NOMO-1 treated with DMSO at 0.1 percent for 48 hours (cell line): ENCODE measurements at regions not wholly inside any gene's neighbourhood (a gene's known extent, or its start where the extent isn't known, plus 50 kb on each side); places are given as distances from the start of the nearest gene placed in this dataset.

ENCODE experiments used
- DNase-seq: peaks from one replicate; lab custom pipeline; 2025; ENCODE audit not compliant: unreplicated experiment; lab: John Stamatoyannopoulos, UW

- DNase-seq: no peak
Measured at GRCh38 chr1:14031461-14031860, 331.5 kb downstream of the PRDM2 start.

DNA sequence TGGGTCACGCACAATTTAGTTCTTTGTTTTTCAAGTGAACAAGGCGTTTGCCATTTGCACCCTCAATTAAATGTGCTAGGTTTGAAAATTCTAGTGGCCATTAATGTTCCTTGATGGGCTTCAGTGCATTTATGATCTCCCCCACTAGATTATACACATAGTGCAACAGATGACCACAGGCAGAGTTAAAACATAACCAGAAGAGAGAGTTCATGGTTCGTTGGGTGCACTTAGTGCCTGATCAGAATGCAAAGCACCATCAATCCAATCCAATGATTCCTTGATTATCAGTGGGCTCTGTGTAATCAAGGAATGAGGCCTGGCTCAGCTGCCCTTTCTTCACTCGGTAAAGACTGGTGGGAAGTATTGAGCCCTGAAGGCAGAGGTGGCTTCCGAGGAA, 334.5 kb downstream of the PRDM2 start:
- DNase-seq: no peak

DNA sequence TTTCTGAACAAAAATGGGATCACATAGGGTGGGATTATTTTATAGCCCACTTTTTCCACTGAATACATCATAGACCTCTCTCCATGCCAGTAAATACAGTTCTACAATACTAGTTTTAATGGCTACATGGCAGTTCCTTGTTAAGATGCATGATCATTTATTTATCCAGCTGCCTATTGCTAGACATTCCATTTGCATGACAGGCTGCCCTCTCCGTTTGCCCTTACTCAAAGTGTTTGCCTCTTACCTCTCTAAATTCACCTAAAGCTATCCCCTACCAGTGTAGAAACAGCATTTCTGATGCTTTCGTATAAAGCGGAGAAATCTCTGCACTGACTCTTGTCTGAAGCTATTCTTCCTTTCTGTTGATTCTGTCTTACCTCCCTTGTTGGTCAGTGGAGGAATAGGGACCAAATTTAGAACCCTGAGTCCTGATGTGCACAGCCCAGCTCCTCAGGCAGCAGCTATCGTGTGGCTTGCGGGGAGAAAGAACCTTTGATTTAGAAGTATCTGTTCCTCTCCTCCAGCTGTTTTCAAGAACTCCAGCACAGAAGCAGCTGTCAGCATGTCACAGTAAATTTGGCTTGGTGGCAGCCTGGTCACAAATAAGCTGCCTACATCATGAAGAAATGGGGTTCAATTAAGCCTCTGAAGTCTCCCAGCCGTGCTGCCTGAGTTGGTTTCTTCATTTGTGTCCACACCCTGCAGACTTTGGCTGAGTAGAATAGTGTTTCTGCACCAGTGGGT, 337.3 kb downstream of the PRDM2 start:
- DNase-seq: no peak

DNA sequence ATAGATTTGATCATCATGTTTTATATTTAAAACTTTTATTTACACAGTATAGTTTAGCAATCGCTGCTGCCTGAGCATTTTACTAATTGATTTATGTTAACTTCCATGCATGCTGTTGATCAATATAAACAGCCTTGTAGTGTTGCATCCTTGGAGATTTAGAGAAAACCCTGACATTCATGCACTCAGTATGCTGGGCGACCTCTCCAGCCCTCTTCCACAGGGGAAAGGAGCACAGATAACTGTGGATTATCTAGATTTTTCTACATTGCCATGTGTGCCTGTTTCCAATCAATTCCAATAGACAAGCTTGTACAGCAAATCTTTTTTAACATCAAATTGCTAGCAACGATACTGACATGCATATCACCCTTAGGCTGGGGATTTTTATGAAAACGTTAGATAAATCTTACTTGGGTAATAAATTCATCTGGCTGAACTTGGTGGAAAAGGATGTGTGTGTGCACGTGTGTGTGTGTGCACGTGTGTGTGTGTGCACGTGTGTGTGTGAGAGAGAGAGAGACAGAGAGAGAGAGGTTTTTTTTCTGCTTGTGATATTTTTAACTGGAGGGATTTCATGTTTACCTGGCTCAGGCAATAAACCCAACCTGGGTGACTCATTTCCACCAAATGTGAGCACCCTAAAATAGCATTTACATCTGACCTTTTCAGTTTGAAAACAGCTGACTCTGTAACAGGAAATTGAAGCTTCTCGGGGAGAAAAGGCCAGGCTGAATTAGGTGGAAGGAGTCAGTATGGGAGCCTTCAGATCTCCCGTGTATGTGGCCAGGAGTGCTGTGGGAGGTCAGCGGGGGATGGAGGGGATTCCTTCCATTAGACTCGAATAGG, 339.8 kb downstream of the PRDM2 start:
- no peak for DNase-seq

- DNase-seq: no peak
Measured at GRCh38 chr1:14049965-14050364, 350.0 kb downstream of the PRDM2 start.

GRCh38 chr1:14055442-14056223, 355.6 kb downstream of the PRDM2 start:
- no peak for DNase-seq

DNA sequence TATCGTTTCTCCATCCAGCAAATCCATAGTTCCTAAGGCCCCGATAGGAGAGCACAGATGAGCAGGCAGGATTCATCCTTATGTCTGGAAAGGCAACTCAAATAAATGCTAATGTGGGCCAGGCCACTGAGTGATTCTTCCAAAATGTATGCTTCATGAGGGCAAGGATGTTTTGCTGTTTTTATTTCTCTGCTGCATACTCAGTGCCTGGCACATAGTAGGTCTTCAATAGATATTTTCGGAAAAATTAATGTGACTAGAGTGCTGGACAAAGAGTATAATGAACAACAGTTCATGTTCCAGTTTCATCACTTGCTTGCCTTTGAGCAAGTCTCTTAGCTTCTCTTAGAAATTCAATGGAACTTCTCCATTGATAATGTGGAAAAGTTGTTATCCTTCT, 357.7 kb downstream of the PRDM2 start:
- no peak for DNase-seq

DNA sequence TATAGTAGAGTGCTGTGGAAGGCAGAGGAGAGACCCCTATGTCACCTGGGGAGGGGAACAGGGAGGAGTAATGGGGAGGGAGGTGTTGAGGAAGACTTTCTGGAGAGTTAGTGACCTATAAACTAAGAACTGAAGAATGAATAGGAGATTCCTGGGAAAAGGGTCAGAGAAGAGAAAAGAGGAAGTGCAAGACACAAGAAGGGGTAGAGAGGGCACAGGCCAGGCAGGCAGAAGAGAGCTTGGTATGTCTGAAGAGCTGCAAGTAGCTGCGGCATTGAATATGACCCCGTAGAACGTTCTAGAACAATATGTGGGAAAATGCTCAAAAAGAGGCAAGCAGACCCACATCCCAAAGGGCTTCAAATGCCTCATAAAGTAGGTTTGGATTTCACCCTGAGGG, 361.2 kb downstream of the PRDM2 start:
- DNase-seq: no peak

DNA sequence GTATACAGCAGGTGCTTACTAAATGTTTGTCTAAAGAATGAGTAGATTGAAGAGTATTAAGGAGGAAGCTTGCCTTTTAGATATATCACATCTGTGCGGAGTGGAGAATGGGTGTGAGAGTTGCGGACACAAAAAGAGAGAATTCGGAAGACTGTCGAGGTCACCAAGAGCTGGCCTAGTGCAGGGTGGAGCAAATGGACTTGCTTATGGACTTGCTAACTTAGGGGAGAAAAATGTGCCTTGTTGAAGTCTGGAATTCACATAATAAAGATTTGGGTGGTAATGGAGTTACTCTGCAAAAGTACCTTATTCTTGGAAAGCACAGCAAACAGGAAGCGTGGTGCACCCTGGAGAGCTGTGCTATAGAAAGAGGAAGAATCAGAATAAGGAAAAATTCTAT, 361.7 kb downstream of the PRDM2 start:
- DNase-seq: no peak

- DNase-seq: no peak
Measured at GRCh38 chr1:14062669-14063068, 362.7 kb downstream of the PRDM2 start.

- DNase-seq: no peak
Measured at GRCh38 chr1:14064649-14065442, 364.9 kb downstream of the PRDM2 start.

GRCh38 chr1:14065486-14065885, 365.5 kb downstream of the PRDM2 start:
- DNase-seq: no peak

DNA sequence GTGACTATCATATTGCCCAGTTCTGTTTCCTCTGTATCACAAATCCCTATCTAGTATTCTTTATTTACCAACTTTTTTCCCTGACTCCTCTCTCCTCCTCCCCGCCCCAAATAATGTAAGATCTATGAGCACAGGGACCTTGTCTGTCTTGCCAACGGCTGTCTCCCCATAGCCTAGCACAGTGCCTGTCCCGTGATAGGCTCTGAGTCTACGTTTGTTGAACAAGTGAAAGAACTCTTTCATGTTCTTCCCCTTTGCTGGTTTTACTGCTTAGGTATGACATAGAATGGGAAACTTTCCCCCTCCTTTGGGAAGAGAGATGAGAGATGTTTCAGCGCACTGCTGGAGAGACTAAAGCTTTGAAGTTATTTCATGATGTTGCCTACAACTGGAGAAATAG, 367.0 kb downstream of the PRDM2 start:
- no peak for DNase-seq

DNA sequence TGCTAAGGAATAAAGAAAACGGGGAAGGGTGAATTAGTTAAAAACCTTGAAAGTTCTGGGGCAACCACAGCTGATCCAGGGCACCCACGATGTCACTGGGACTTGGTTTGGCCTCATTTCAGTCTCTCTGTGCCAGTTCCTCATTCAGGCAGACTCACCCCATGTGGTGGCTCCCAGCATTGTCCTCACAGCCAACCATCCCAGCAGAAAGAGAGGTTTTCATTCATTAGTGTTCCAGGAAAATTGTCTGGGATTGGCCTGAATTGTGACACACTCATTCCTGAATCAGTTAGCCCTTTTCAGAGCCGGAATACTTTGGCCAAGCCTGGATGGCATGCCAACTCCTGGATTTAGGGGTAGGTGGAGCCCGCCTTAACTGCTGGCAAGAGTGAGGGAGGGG, 367.7 kb downstream of the PRDM2 start:
- no peak for DNase-seq

- no peak for DNase-seq
Measured at GRCh38 chr1:14071581-14071980, 371.6 kb downstream of the PRDM2 start.

DNA sequence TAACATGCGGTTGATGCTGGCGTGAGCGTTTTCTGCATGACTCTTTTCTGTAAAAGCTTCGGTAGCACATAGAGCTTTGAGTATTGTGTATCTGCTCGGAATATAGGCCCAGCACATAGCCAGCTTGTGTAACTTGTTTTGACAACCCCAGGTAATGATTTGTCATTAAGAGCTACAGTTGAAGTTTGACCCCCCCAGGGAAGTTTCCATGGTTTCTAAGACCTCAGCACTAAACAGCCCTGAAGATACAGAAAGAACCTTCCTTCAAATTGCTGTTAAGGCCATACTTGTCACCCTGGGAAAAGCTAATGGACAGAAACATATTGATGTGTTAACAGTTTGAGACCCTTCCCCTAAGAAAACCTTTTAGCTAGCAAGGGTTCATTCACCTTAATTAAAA, 380.7 kb downstream of the PRDM2 start:
- DNase-seq: no peak

DNA sequence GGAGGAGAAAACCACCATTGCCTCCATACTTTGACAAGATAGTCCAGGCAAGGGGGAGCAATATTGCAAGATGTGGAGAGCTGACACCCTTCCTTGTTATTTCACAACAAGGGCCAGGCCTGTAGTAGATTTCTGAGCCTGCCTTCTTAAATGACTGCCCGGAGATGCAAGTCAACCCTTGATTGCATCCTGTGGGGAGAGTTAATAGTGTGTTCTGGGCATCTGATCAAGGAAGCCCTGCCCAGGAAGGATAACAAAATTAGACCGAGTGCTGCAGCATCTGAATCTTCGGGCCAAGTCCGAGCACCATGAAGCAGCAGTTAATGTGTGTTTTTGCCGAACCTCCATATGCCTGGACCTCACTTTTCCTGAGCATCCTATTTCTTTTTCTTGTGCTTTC, 382.3 kb downstream of the PRDM2 start:
- DNase-seq: no peak

- no peak for DNase-seq
Measured at GRCh38 chr1:14083277-14083676, 383.3 kb downstream of the PRDM2 start.

GRCh38 chr1:14083706-14084105, 383.7 kb downstream of the PRDM2 start:
- no peak for DNase-seq

DNA sequence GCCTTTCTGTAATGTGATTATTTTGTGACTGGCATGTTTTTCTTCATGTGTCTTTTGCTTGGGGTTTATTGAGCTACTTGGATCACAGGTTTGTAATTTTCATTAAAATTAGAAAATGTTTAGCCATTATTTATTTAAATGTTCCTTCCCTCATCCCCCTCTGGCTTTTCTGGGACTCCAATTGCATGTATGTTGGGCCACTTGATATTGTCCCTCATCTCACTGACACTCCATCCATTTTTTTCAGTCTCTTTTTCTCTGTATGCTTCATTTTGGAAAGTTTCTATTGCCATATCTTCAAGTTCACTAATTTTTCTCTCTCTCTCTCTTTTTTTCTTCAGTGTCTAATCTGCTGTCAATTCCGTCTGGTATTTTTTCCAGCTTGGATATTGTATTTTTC, 390.1 kb downstream of the PRDM2 start:
- DNase-seq: no peak

DNA sequence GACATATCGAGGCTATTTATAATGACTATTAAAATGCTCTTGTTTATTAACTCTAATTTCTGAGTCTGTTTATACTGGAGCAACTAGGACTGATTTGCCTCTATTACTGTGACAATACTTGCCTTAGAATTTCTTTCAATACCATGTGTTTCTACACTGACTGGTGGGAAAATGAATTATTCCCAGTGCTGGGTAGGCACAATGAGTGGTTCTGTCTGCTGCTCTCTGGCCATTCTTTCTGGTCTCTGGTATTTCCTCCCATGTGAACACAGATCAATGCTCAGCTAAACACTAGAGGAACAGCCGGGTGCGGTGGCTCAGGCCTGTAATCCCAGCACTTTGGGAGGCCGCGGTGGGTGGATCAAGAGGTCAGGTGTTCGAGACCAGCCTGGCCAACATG, 390.5 kb downstream of the PRDM2 start:
- DNase-seq: no peak
